H1 (cell line): ENCODE measurements at regions not wholly inside any gene's neighbourhood (a gene's known extent, or its start where the extent isn't known, plus 50 kb on each side); places are given as distances from the start of the nearest gene placed in this dataset.

Experiments
- CTCF ChIA-PET: fragments of 300-600 bp; sonication (Branson Sonifier 250); formaldehyde crosslinking; loops from one replicate; lab custom pipeline; 2021; ENCODE audit not compliant: partially characterized antibody; lab: Charles Lee
- POLR2A ChIA-PET: fragments of 300-600 bp; sonication (Branson Sonifier 250); formaldehyde crosslinking; loops from one replicate; lab custom pipeline; 2021; ENCODE audit warnings: inconsistent platforms; ENCODE audit not compliant: partially characterized antibody; lab: Charles Lee
- DNase-seq, 2 experiments: peaks; one replicate each; pipeline versions ENCODE4 v3.0.0 to v3.0.0-alpha.2; 2010 to 2022; ENCODE audit warnings: low spot score in 2 of 2, low read depth in 1 of 2, mixed read lengths in 1 of 2
- FAIRE-seq: peaks from 2 replicates; lab custom pipeline; 2011; peaks lifted over from hg19 to GRCh38; lab: Jason Lieb, UNC
- H2AFZ ChIP-seq: 2 replicates; pipeline ENCODE4 v1.8.1; 2012; ENCODE audit warnings: low read length, inconsistent platforms
- H2AK5ac ChIP-seq: 2 replicates; pipeline ENCODE4 v1.6.1; 2013; ENCODE audit warnings: low read depth, low read length
- H2BK120ac ChIP-seq: replicated peaks from 2 replicates; pipeline ENCODE3; 2013; ENCODE audit warnings: low read depth, low read length, inconsistent platforms
- H2BK12ac ChIP-seq: 2 replicates; pipeline ENCODE4 v1.6.1; 2013; ENCODE audit warnings: low read depth, low read length
- H2BK15ac ChIP-seq: 2 replicates; pipeline ENCODE4 v1.6.1; 2013; ENCODE audit warnings: low read length
- H2BK20ac ChIP-seq: 2 replicates; pipeline ENCODE4 v1.6.1; 2013; ENCODE audit warnings: low read length
- H2BK5ac ChIP-seq: 2 replicates; pipeline ENCODE4 v1.6.1; 2013; ENCODE audit warnings: low read depth, low read length
- H3K14ac ChIP-seq: 2 replicates; pipeline ENCODE4 v1.6.1; 2013; ENCODE audit warnings: inconsistent platforms; ENCODE audit not compliant: insufficient read length
- H3K18ac ChIP-seq: 2 replicates; pipeline ENCODE4 v1.6.1; 2013; ENCODE audit warnings: low read length; ENCODE audit errors: extremely low read depth
- H3K23ac ChIP-seq: 2 replicates; pipeline ENCODE4 v1.6.1; 2013; ENCODE audit warnings: inconsistent platforms; ENCODE audit not compliant: insufficient read length
- H3K23me2 ChIP-seq: 2 replicates; pipeline ENCODE4 v1.6.1; 2013; ENCODE audit warnings: low read depth, low read length
- H3K27ac ChIP-seq: 2 replicates; pipeline ENCODE4 v1.6.1; 2011; ENCODE audit warnings: low read depth, low read length, inconsistent platforms
- H3K27me3 ChIP-seq, 4 experiments: replicated peaks in 1 of 4; 1 replicate in 1 of 4; 2 replicates in 3 of 4; pipeline versions ENCODE4 v1.6.1 to v1.8.1; 2011 to 2013; ENCODE audit warnings: low read length in 3 of 4, mild to moderate bottlenecking in 3 of 4, inconsistent platforms in 2 of 4, mixed read lengths in 2 of 4, moderate library complexity in 1 of 4; ENCODE audit not compliant: control insufficient read depth in 3 of 4, insufficient read depth in 3 of 4; ENCODE audit errors: extremely low read depth in 1 of 4
- H3K36me3 ChIP-seq, 4 experiments: 2 replicates each; pipeline versions ENCODE4 v1.6.1 to v1.8.1; 2011 to 2013; ENCODE audit warnings: mild to moderate bottlenecking in 4 of 4, low read length in 3 of 4, moderate library complexity in 2 of 4, control low read depth in 1 of 4, inconsistent platforms in 1 of 4; ENCODE audit not compliant: insufficient read depth in 4 of 4, control insufficient read depth in 2 of 4
- H3K4ac ChIP-seq: replicated peaks from 2 replicates; pipeline ENCODE3; 2013; ENCODE audit warnings: low read length, low read depth, mixed read lengths, inconsistent platforms; ENCODE audit not compliant: insufficient read length
- H3K4me1 ChIP-seq, 4 experiments: replicated peaks in 1 of 4; 1 replicate in 1 of 4; 2 replicates in 3 of 4; pipeline versions ENCODE4 v1.6.1 to v1.8.1; 2011 to 2013; ENCODE audit warnings: low read length in 3 of 4, inconsistent platforms in 2 of 4, mixed read lengths in 1 of 4; ENCODE audit not compliant: insufficient read depth in 4 of 4, control insufficient read depth in 3 of 4
- H3K4me2 ChIP-seq, 2 experiments: 2 replicates each; pipeline versions ENCODE4 v1.6.1 to v1.8.1; 2011 to 2013; ENCODE audit warnings: low read depth in 2 of 2, low read length in 2 of 2, control low read depth in 1 of 2, inconsistent platforms in 1 of 2, mild to moderate bottlenecking in 1 of 2; ENCODE audit not compliant: insufficient read depth in 1 of 2
- H3K4me3 ChIP-seq, 4 experiments: fragments of 200-600, 300-600 bp in 1 of 4; sonication (generic), shearing (Covaris generic), sonication (Bioruptor Twin) in 1 of 4; 2 replicates each; pipeline versions ENCODE4 v1.5.1 to v1.8.1; 2011 to 2016; ENCODE audit warnings: low read length in 4 of 4, low read depth in 3 of 4, control low read depth in 2 of 4, inconsistent platforms in 2 of 4, mild to moderate bottlenecking in 2 of 4, mixed read lengths in 1 of 4, moderate library complexity in 1 of 4; ENCODE audit not compliant: insufficient read depth in 2 of 4; ENCODE audit errors: extremely low read depth in 1 of 4
- H3K56ac ChIP-seq: replicated peaks from 2 replicates; pipeline ENCODE3; 2013; ENCODE audit warnings: low read depth, mild to moderate bottlenecking, mixed read lengths, low read length, inconsistent platforms; ENCODE audit not compliant: insufficient read length
- H3K79me1 ChIP-seq: 2 replicates; pipeline ENCODE4 v1.6.1; 2013; ENCODE audit warnings: low read depth, low read length, control low read depth
- H3K79me2 ChIP-seq, 2 experiments: 2 replicates each; pipeline versions ENCODE4 v1.6.1 to v1.8.1; 2012 to 2013; ENCODE audit warnings: low read length in 2 of 2, mild to moderate bottlenecking in 2 of 2, inconsistent platforms in 1 of 2; ENCODE audit not compliant: insufficient read depth in 2 of 2, control insufficient read depth in 1 of 2
- H3K9ac ChIP-seq, 4 experiments: replicated peaks in 1 of 4; 1 replicate in 1 of 4; 2 replicates in 3 of 4; pipeline versions ENCODE4 v1.6.1 to v1.8.1; 2011 to 2013; ENCODE audit warnings: low read depth in 3 of 4, low read length in 3 of 4, control low read depth in 2 of 4, mild to moderate bottlenecking in 2 of 4, moderate library complexity in 2 of 4, inconsistent platforms in 1 of 4; ENCODE audit errors: extremely low read depth in 1 of 4
- H3K9me3 ChIP-seq, 2 experiments: 2 replicates each; pipeline versions ENCODE4 v1.6.1 to v1.8.1; 2012 to 2013; ENCODE audit warnings: mild to moderate bottlenecking in 2 of 2, moderate library complexity in 2 of 2, control low read depth in 1 of 2, inconsistent platforms in 1 of 2, low read depth in 1 of 2, low read length in 1 of 2, mixed read lengths in 1 of 2; ENCODE audit not compliant: insufficient read depth in 2 of 2
- H4K20me1 ChIP-seq, 2 experiments: replicated peaks in 1 of 2; 2 replicates each; pipeline versions ENCODE3 to v1.8.1; 2011 to 2013; ENCODE audit warnings: inconsistent platforms in 2 of 2, low read length in 2 of 2, mild to moderate bottlenecking in 1 of 2; ENCODE audit not compliant: insufficient read depth in 2 of 2, control insufficient read depth in 1 of 2
- H4K5ac ChIP-seq: 2 replicates; pipeline ENCODE4 v1.6.1; 2013; ENCODE audit warnings: low read length, low read depth, mixed read lengths, inconsistent platforms; ENCODE audit not compliant: insufficient read length
- H4K8ac ChIP-seq: 2 replicates; pipeline ENCODE4 v1.8.0; 2013; ENCODE audit warnings: mild to moderate bottlenecking, moderate library complexity, low read length, inconsistent platforms; ENCODE audit not compliant: insufficient read depth; ENCODE audit errors: extremely low read depth
- H4K91ac ChIP-seq: replicated peaks from 2 replicates; pipeline ENCODE3; 2013; ENCODE audit warnings: low read length, mixed read lengths, inconsistent platforms; ENCODE audit not compliant: insufficient read length
- CREB1 ChIP-seq: IDR thresholded peaks from 2 replicates; pipeline ENCODE4 v1.6.1; 2012; ENCODE audit warnings: inconsistent platforms
- RAD21 ChIP-seq, 2 experiments: IDR thresholded peaks in 1 of 2; conservative IDR thresholded peaks in 1 of 2; 2 replicates each; pipeline ENCODE4 v1.6.1; 2011; ENCODE audit warnings: low read depth in 2 of 2, low read length in 2 of 2, improper control_type of control experiment in 1 of 2, inconsistent platforms in 1 of 2, mild to moderate bottlenecking in 1 of 2, moderate library complexity in 1 of 2
- SIRT6 ChIP-seq: IDR thresholded peaks from one replicate; pipeline ENCODE4 v1.7.1; 2012; ENCODE audit warnings: low read length, inconsistent platforms
- WGBS, 2 experiments: shearing (Covaris generic) in 1 of 2; methylation state at CpG; one replicate each; pipeline versions ENCODE4 v1.1.6 to v1.1.7; 2013 to 2015; ENCODE audit warnings: low lambda C conversion rate in 2 of 2, mixed read lengths in 2 of 2, inconsistent platforms in 1 of 2, low coverage in 1 of 2, missing lambda C conversion rate in 1 of 2; ENCODE audit not compliant: insufficient replicate concordance in 2 of 2, insufficient coverage in 1 of 2, insufficient read length in 1 of 2; ENCODE audit errors: extremely low coverage in 1 of 2, missing lambda C conversion rate in 1 of 2; 5-methylcytosine and 5-hydroxymethylcytosine counted together

DNA sequence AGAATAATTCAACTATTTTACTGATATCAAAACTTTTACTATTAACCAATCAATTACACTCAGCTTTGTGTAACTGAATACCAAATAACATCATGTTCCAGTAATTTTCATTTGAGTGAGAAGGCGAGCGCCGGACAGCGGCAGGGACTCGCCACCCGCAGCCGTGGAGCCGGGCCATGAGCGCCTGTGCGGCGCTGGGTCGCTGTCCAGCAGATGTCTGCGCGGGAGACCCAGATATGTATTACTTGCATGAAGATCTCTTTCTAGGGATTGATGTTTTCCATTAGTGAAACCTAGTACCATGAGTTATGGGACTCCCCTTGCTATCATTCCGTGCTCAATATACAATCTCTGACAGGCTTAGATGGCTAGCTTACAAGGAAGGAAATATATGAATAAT lies 245.1 kb upstream of the PRSS16 start:
- no peak overlapping the region for H3K4me3 ChIP-seq
- no peak for TF ChIP-seq SIRT6
- TF ChIP-seq RAD21 (IDR thresholded peaks at IDR 0.05 in 1 of 2, conservative IDR thresholded peaks at IDR 0.05 in 1 of 2; ENCODE audit: low read depth in 2 of 2, low read length in 2 of 2): no peak
- TF ChIP-seq CREB1: no peak
- TF ChIP-seq, all 59 proteins: peak for 0
- Histone ChIP-seq H2BK20ac (no peak overlapping the region), H3K56ac (no peak overlapping the region), H3K79me1 (no peaks in the 10 kb centered on the region), H4K20me1 (no peaks in the 10 kb centered on the region), H2AFZ (no peak overlapping the region), H2BK12ac (no peak overlapping the region), H3K79me2 (no peaks in the 10 kb centered on the region), H3K4me2 (no peak overlapping the region), H3K9me3 (0 out of 4 replicates have a peak, but pooled peaks cover 0 to 4% of the 10 kb centered on the region in 2 experiments), H3K27ac (no peak overlapping the region), H3K4me1 (no peaks in the 10 kb centered on the region), H2BK5ac (no peak overlapping the region), H3K4ac (no peak overlapping the region), H3K18ac (no peak overlapping the region), H4K8ac (no peak overlapping the region), H2AK5ac (no peak overlapping the region), H3K27me3 (no peaks in the 10 kb centered on the region), H3K9ac (no peak overlapping the region), H3K23ac (no peak overlapping the region), H3K23me2 (no peaks in the 10 kb centered on the region), H2BK120ac (no peak overlapping the region), H4K91ac (no peak overlapping the region), H3K14ac (no peak overlapping the region), H2BK15ac (no peak overlapping the region), H4K5ac (no peak overlapping the region), H3K36me3 (no peaks in the 10 kb centered on the region; a peak in 1 of 8 replicates)
- WGBS, 2 experiments: 91% methylated on average over 15 of the region's 15 CpGs; no CpG with 5 or more reads in 1 of the 2 experiments
- FAIRE-seq (no peak), DNase-seq (no peak)
- ChIA-PET POLR2A (no interaction called here), CTCF (interaction anchor here (0.6 to 1.0 kb wide), 2 partner anchors 20 to 161 kb away, joined by 3 to 4 read pairs; no protein-coding TSS in a partner anchor)
